ENCODE measurements at regions not wholly inside any gene's neighbourhood (a gene's known extent, or its start where the extent isn't known, plus 50 kb on each side); places are given as distances from the start of the nearest gene placed in this dataset.

DNA sequence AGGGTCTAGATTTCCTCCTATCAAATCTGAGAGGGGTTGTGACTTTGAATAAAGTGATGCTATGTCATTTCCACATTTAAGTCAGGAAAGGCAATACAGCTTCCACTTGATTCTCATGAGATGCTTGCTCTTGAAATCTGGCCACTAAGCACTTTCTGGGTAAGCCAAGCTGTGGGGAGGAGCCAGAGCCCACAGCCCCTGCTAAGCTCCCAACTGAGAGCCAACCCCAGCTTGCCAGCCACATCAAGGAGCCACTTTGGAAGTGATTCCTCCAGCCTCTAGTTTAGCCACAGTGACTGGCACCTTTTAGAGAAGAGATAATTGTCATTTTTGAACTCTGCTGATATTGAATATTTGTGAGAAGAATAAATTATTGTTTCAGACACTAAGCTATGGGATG, 1441.5 kb upstream of the IGFBP7 start:
- DNase-seq: no peak

DNA sequence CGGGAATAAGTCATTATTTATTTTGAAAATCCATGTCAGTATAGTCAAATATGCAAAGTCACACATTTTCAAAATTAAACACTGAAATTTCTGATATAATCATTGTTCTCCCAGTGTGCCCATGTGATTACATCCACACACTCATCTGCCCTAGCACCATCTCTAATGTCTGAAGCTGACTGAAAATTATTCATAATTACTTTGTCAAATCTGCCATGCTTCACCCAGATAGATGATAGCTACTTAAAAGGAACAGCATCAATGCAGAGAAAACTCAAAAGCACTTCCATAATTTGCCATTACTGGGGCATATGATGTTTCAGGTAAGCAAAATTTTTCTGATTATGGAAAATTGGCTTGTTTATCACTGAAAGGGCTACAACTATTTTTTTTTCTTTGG, 1433.3 kb upstream of the IGFBP7 start:
- DNase-seq: no peak

DNA sequence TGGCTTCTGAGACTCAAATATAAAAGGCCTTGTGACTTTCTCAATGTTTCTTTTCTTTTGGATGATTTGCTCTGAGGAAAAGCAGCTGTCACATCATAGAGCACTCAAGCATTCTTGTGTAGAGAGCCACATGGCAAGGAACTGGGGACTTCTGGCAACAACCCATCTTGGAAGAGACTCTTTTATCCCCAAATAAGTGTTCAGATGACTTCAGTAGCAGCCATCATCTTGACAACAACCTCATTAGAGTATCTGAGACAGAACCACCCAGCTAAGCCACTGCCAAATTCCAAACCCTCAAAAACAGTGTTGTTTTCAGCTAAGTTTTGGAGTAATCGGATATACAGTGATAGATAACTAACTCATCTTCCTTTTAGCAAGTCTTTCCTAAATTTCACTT, 1431.7 kb upstream of the IGFBP7 start:
- DNase-seq: no peak

DNA sequence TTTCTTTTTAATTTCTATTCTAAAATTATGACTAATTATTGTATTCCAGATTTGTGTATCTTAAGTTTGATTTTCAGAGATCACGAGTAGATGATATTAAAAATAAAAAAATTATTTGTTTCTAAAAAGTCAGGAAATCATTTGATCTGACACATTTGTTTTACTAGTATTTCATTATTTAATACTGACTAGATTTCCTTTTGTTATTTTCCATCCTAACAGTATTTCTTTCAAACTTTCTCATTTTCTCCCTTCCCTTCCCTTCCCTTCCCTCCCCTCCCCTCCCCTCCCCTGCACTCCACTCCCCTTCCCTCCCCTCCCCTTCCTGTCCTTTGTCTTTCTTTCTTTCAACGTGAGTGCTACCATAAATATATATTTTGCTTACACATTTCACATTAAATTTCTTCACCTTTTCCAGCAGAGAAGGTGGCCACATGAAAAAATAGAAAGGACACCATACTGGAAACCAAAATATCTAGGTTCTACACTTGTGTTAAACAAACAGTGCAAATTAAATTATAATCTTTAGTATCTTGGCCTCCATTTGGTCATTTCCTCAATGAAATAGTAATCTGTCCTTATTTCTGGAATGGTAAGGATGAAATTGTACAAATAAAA, 1412.7 kb upstream of the IGFBP7 start:
- no peak for DNase-seq

DNA sequence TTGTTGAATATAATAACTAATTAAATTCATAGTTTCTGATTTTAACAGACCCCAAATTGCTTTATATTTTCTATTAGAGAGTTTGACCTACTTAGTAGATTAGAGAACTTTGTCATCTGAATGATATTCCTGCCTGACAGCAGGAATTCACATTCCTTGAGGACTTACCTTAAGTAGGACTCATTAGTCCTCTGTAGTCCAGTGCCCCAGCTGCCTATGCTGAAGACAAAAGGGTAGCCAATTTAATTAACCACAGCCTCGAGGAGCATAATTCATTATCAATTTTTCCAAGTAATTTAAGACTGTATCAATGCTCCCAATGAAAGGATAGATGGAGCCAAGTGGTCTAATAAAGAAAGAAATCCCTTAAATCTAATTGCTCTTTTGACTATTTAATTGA, 1405.0 kb upstream of the IGFBP7 start:
- no peak for DNase-seq

DNA sequence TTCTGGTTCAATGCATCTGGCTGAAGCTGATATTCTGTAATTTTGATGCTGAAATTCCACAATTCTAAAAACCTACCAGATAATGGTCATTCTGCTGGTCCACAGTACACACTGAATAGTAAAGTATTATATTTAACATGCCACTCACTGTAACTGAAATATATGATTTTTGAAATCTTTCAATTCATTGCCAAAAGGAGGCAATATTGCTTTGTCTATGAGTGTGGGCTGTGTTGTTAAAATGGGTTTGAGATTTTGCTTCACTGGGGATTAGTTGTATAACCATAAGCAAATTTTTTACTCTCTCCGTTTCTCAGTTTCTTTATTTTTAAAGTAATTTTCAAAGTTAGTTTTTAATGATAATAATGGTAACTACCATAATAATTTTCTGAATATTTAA, 1404.1 kb upstream of the IGFBP7 start:
- DNase-seq: peak; percentile 35

DNA sequence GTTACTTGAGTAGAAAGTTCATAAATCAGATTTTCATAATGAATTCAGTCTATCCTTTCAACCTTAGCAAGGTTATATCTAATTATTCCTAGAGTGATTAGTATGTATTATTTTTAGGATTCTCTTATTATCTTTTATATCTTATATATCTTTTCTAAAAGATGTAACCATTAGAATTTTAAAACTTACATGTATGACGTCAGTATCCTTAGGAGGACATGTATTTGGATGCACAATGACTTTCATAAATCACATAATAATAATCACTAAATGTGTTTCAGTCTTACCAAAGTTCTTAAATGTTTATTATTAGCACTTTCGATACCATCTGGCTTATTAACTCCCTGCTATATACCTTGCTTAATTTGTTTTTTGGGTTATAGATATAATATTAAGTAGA, 1400.5 kb upstream of the IGFBP7 start:
- no peak for DNase-seq

DNA sequence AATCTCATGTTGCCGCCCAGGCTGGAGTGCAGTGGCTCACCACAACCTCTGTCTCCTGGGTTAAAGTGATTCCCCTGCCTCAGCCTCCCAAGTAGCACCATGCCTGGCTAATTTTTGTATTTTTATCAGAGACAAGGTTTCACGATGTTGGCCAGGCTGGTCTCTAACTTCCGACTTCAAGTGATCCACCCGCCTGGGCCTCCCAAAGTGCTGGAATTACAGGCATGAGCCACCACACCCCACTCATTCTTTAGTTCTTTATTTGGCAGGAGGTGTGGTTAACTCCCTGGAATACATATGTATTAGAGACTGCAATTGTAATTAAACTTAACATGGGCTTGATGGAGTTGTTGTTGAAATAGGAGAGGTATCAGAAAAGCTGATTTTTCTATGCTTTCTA, 1396.9 kb upstream of the IGFBP7 start:
- no peak for DNase-seq

DNA sequence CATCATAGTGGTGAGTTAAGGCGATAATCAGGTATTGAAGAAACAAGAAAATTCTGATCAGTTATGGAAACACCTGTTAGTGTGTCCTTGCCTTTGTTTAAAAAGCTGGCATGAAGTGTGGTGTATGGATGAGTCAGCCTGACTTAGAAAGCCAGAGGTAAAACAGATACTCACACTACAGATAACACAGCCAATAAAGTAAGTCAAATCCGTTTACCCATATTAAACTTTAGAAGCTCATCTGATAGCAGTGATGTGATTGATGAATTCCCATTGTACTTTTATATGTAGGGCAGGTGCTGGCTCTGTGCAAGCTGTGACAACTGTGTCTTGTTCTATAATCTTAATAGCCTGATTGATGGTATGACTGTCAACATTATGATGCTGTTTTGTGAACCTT, 1392.7 kb upstream of the IGFBP7 start:
- no peak for DNase-seq

DNA sequence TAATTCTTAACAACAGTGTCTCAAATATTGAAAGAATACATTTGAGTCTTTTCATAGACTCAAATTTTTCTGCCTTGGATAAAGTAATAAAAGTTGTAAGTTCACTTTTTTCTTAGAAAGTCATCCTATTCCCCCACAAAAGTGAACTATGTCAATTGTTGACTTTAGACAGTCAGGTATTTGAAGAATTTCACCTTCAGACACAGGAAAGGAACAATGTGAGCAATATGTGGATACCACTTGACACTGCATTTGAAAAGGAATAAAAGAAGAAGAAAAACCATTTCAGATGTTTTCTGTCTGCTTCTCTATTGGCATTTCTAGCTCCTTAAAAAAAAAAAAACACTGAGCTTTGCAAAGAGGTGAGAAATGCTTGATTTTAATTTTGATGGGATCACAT, 1389.0 kb upstream of the IGFBP7 start:
- DNase-seq: no peak

DNA sequence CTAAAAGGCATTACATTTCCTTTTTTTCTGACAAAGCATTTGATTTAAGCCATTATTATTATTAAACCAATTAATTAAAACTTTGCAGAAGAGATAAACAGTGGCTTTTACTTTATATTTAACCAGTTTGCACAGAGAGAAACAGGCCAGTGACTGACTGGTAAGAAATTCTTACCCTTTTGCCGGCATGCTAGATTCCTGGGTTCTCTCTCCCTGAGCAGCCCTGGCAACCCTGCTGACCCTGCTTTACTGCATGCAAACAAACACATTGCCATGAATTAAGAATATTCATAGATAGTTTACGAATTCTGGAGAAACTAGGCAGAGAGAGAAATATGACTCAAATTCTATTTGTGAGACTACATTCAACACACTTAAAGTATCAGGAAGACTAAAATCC, 1381.4 kb upstream of the IGFBP7 start:
- no peak for DNase-seq

DNA sequence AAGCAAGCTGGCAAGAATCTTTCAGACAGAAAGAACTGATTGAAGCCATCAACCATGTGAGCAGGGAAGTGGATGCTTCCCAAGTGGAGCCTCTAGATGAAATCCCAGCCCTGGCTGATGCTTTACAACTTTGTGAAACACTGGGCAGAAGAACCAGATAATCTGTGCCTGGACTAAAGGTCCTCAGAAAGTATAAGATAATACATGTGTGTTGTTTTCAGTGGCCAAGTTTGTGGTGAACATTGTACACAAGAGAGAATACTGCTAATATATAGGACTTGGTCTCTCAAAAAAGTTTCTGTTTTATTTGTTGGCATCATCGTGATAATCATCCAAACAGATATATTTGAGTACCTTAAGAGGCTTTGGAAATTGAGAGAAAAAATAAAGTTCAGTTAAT, 1367.8 kb upstream of the IGFBP7 start:
- no peak for DNase-seq

DNA sequence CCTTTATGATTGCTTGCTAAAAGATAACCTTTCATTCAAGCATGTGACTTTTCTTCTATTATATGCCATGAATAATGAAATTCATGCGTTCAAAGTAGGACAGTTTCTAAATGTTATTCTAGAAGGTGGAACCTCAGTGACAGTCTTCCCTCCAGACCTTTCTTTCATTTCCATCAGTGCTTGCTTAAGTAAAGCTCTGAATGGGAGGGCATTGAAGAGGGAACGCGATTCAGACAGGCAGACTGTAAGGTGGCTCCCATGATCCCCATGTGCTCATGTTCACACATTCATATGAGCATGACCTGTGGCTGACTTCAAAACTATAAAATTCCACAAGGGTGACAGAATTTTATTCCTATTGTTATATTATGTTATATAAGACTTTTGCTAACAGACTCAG, 1367.3 kb upstream of the IGFBP7 start:
- DNase-seq: no peak

DNA sequence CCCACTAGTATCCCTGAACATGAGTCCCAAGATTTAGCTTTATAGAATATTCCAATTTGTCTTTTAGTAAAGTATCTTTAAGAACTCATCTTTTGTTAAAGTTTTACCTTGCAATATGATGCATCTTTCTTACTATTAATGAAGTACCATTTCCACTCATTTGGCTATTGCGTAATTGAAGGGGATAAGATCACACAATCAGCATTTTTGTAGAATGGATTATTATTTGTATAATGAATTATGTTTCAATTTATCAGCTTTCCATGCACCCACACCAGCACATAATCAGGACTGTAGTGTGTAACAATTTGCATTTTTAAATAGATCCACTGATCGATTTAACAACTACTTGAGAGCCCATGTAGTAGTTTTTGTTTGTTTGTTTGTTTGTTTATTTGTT, 1364.9 kb upstream of the IGFBP7 start:
- DNase-seq: no peak

DNA sequence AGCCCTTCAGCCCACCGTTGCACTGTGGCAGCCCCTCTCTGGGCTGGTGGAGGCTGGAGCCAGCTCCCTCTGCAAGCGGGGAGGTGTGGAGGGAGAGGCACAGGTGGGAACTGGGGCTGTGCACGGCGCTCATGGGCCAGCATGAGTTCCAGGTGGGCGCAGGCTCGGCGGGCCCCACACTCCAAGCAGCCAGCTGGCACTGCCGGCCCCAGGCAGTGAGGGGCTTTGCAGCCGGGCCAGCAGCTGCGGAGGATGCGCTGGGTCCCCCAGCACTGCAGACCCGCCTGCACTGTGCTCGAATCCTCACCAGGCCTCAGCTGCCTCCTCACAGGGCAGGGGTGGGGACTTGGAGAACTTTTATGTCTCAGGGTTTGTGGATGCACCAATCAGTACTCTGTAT, 1354.8 kb upstream of the IGFBP7 start:
- no peak for DNase-seq

DNA sequence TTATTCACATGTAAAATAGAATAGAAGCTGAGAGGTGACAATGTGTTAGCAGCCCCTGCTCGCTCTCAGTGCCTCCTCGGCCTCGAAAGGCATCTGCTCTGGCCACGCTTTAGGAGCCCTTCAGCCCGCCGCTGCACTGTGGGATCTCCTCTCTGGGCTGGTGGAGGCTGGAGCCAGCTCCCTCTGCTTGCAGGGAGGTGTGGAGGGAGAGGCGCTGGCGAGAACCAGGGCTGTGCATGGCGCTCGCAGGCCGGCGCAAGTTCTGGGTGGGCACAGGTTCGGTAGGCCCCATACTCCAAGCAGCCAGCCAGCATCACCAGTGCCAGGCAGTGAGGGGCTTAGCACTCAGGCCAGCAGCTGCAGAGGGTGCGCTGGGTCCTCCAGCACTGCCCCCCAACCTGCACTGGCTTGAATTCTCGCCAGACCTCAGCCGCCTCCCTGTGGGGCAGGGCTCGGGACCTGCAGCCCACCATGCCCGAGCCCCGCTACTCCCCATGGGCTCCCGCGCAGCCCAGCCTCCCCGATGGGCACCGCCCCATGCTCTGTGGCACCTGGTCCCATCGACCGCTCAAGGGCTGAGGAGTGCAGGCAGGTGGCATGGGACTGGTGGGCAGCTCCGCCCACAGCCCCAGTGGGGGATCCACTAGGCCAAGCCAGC, 1346.7 kb upstream of the IGFBP7 start:
- DNase-seq: no peak

DNA sequence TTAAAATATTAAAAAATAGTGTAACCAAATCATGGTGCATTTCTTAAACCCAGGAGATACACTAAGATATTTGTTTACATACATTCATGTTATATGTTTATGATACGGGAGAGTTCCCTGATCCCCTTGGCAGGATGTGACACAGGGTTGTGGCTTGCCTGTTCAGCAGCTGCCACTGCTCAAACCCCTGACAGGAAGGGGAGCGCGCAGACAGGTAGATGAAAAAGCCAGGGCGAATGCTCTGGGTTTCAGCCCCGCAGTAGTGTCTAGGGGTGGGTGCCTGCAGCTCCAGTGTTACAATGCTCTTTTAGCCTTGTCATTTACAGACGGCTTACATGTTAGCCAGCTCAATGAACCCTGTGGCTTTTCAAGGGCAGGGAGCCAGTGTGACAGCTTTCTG, 1343.8 kb upstream of the IGFBP7 start:
- no peak for DNase-seq

DNA sequence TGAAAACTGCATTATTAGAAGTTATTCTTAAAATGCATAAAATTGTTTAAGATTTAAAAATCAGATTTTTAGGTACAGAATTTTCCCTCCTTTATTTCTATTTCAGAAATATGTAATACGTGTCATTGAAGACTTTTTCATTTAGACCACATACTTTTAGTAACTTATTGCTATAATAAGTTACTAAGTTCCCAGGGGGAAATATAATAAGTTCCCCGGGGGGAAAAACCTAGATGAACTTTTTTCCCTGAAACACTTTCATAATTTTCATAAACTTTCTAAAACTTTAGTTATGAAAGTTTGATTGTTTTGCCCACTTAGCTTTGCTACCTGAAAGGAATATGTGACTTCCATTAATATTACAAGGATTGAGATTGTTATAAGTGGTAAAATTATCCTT, 1341.5 kb upstream of the IGFBP7 start:
- no peak for DNase-seq

DNA sequence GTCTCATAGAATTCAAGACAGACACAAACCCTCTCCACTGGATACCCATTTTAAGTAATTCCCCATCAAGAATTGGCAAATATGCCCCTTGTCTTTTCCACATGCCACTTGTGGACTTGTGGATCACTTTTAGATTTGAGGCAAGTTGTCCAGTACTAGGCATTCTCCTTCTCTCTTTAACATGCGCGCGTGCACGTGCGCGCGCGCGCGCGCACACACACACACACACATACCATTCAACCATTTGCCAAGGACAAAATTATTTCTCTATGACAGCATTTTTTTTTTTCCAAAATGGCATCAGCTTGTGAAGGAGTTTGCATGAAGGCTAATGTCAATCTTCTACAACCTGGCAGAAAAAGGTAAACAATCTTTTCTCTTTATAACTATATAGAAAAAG, 1325.7 kb upstream of the IGFBP7 start:
- no peak for DNase-seq

DNA sequence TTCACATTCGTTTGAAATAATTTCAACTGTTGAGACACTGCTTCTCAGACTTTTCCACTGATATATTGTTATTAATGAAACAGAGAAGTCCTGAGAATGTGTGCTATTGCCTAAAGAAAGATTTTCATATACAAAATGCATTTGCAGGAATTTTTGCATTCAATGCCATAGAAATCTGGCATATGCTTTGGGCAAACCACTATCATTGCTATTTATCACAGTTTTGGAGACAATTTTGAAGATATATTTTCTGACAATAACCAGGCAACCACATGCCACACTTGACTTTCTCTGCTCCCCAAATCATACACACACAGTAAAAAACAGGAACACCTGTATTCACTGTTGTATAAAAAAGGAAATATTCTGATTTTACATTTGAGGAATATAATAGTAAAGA, 1303.7 kb upstream of the IGFBP7 start:
- no peak for DNase-seq

DNA sequence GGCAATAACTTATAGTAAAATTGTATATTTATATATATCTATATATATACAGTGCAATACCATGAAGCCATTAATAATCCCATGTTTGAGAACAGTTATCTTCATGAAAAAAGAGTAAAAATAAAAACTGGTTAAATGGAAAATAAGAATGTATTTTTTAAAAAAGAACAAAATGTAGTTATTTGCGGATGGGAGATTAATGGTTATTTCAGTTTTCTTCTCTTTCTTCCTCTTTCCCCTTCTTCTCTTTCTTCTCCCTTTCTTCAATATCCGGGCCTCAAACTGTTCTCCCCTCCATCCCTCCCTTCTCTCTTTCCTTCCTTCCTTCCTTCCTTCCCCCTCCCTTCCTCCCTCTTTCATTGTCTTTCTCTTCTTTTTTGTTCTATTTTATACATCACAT, 1301.7 kb upstream of the IGFBP7 start:
- no peak for DNase-seq

DNA sequence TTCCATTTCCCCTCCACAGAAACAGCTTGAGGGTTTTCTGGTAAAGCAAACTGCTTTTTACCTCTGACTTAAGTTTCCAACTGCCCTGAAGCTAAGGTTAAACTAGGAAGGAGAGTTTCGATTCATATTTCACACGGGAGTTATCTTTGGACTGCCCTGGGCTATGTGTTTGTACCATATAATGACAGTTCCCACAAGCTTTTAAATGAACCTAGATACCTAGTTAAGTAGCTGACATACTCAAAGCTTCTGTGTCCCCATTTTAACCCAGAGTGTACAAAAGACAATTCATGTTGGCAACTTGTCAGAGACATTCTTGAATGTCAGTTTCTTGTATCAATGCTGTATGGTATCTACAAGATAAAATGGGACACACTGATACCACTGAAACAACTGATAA, 1296.6 kb upstream of the IGFBP7 start:
- DNase-seq: no peak

DNA sequence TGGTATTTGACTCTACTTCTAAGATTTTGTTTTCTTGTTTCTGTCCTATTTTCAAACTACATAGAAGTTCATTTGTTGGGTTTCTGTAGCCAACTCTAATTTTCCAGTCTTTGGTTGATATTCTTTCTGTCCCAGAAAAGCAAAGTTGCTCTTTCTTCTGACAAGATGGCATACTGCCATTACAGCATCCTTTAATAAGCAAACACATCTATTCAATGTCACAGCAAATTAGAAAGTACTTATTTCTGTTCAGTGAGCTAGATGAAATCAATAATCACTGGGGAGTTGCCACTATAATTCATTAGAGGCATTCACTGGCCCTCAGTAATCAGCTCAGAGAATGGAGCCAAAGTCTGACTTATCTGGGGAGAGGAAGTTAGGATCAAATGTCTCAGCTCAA, 1258.0 kb upstream of the IGFBP7 start:
- DNase-seq: no peak

DNA sequence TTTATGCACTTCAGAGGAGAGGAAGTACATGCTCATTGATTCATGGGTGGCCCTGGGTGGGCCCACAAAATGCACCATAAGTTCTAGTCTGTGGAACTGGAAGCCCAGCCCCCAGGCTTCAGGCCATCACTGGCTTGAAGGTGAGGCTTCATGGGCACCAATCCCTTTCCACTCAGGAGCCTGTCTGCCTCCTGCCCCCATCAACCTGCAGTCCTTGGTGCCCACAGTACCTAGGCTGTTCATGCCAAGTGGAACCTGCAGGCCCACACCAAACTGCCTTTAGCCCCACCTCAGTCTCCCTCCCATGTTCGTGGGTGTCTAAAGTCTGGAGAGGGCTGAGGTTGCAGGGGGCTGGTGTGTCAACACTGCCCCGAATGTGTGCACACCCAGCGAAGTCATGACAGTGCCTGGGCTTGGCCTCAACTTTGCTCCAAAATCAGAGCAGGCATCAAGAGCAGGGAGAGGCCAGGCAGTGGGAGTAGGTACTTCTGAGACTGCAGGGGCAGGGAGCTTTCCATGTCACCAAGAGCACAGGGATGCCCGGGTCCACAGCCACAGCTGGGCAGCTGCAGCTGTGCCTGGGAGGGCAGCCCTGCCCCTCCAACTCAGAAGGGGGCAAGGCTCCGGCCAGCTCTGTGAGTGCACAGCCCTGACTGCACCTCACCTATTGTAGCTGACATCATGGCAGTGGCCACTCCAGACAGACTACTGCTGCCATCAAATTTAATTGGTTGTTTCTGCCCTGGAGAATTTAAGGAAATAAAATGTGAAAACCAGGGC, 1250.4 kb upstream of the IGFBP7 start:
- DNase-seq: no peak

DNA sequence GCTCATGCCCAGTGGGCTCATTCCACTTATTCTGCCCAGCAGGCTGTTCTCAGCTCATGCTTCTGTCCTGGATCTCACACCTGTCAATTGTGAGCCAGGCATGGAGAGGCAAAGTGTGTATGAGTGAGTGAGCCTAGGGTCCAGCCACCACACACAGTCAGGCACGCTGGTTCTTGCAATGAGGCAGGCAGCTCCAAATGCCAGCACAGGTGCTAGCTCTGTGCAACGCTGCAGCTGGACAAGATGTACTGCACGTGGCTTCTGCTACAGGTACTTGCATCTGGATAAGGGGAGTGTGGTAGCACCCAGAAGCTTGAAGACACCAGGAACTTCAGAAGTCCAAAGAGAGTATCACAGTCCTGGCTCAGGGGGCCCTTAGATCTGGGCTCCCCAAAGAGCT, 1249.4 kb upstream of the IGFBP7 start:
- DNase-seq: no peak
